ENCODE measurements at regions not wholly inside any gene's neighbourhood (a gene's known extent, or its start where the extent isn't known, plus 50 kb on each side); places are given as distances from the start of the nearest gene placed in this dataset.
A peak's percentile ranks its signal among the peaks of the same experiment; 100 is the strongest.

DNA sequence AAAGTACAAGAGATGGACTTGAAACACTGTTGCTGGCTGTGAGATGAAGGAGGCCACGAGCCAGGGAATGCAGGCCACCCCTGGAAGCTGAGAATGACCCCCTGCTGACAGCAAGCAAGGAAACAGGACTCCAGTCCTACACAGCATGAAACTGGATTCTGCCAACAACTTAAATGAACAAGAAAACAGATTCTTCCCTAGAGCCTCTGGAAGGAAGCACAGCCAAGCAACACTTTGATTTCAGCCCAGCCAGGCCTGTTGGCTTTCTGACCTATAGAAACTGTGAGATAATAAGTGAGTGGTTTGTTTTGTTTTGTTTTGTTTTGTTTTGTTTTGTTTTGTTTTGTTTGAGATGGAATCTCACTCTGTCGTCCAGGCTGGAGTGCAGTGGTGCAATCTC is 105.3 kb upstream of the CACNA1A start:
- FAIRE-seq (no peak), DNase-seq (ENCODE audit: insufficient read length, low spot score) (no peak)

DNA sequence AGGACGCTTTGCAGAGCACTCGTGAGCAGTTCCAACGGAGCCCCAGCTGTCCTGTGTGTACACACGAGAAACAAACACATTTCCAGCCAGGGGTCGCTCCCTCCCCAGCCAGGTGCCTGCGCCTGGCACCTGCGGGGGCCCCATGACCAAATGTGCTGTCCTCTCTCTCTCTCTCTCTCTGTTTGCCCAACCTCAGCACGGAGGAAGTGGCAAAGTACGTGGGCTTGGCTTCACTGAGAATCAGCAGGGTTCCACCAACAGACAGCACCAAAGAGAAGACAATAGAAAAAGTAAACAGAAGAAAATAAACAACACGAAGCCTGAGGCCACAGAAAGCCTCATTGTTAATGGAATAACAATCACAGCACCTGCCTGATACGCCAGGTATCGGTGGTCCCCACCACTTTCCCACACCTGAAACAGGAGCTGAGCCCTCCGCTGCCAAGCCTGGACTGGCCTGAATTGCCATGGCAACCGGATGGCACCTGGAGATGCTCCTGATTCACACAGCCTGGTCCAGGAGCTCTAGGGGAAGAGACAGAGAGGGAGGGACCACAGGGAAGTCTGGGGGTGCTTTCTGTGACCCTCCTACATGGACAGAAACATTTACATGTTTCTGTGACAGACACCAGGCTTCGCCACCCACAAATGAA is 103.9 kb upstream of the CACNA1A start:
- FAIRE-seq (no peak), DNase-seq (ENCODE audit: insufficient read length, low spot score) (no peak)

DNA sequence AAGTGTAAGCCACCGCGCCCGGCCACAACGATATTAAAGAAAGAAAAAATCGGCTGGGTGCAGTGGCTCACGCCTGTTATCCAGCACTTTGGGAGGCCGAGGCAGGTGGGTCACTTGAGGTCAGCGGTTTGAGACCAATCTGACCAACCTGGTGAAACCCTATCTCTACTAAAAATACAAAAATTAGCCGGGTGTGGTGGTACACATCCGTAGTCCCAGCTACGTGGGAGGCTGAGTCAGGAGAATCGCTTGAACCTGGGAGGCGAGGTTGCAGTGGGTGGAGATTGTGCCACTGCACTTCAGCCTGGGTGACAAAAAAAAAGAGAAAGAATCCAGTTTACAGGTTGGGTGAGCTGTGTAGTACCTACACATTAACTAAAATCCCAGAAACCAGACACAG is 99.9 kb upstream of the CACNA1A start:
- DNase-seq (ENCODE audit: insufficient read length, low spot score) (no peak), FAIRE-seq (no peak)

DNA sequence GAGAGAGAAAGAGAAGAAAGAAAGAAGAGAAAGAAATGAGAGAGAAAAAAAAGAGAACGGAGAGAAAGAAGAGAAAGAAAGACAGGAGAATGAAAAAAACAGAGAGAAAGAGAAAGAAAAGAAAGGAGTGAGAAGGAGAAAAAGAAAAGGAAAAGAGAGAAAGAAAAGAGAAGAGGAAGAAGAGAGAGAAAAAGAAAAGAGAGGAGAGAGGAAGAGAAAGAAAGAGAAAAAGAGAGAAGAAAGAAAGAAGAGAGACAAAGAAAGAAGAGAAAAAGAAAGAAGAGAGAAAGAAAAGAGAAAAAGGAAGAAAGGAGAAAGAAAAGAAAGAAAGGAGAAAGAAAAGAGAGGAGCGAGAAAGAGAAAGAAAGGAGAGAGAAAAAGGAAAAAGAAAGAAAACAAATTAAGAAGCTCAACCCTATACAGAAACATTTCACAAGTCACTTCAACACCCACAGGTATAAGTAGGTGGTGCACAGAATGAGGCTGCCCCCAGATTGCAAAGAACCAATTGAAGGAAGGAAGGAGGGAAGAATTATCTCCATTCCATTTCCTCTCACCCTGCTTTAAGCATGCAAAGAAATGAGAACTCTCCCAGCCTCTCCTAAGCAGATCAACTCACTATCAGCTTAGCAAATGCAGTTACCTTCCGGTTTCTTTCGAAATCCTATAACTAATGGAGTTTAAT is 98.8 kb upstream of the CACNA1A start:
- FAIRE-seq (no peak), DNase-seq (ENCODE audit: insufficient read length, low spot score) (no peak)

DNA sequence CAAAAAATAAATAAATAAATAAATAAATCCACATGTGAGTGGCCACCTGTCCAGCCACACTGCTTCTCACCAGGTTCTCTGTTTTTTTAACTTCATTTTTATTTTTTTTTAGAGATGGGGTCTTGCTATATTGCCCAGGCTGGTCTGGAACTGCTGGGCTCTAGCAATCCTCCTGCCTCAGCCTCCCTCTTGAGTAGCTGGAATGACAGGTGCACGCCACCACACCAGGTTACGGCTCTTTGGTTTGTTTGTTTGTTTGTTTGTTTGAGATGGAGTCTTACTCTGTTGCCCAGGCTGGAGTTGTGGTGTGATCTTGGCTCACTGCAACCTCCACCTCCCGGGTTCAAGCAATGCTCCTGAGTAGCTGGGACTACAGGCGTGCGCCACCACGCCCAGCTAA is 94.5 kb upstream of the CACNA1A start:
- no peak for FAIRE-seq
- no peak for DNase-seq (ENCODE audit: insufficient read length, low spot score)

DNA sequence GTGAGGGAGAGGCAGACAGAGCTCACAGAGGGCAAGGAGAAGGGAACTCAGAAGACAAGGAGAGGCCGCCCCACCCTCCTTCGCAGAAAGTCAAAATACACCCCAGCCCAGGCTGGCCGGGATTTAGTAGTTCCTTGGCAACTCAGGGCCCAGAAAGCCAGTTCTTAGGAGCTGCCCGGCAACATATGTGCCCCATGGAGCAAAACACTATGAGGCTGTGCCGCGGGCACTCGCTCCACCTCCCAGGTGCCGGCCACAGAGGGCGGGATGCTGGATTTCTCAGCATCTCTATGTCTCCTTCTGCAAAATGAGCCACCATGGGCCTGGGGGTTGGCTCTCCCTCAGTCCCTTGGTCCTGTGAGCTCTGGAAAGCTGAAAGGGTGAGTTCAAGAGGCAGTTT is 93.8 kb upstream of the CACNA1A start:
- FAIRE-seq (no peak), DNase-seq (ENCODE audit: insufficient read length, low spot score) (no peak)

DNA sequence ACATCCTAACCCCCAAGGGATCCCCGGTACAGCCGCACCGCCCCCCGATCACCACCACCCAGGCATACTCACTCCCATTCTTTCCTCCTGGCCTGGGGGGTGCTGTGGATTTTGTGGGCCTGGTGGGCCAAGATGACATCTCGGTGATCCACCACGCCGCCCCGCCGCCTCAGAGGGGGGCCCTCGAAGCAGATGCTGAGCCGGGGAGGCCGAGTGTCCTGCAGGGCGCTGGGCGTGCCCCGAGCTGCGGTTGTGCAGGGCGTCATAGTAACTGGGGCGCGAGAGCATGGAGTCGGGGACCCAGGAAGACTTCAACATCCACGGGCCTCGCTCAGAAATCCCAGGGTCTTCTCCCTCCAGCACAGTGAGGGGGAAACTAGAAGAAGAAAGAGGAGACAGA is 93.4 kb upstream of the CACNA1A start:
- no peak for FAIRE-seq
- no peak for DNase-seq (ENCODE audit: insufficient read length, low spot score)

DNA sequence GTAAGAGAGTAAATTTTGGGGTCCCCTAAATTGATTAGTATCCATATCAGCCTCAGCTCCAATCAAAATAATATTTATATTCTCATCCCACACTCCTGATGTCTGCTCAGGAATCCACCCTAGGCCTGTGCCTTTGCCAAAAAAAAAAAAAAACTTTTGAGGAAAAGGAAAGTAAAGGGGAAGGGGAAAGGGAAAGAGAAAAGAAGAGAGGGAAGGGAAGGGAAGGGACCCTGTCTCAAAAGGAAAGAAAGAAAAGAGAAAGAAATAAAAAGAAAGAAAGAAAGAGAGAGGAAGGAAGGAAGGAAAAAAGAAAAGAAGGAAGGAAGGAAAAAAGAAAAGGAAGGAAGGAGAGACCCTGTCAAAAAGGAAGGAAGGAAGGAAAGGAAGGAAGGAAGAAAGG is 91.8 kb upstream of the CACNA1A start:
- DNase-seq (ENCODE audit: insufficient read length, low spot score), result no peak
- FAIRE-seq, result peak; percentile 35

DNA sequence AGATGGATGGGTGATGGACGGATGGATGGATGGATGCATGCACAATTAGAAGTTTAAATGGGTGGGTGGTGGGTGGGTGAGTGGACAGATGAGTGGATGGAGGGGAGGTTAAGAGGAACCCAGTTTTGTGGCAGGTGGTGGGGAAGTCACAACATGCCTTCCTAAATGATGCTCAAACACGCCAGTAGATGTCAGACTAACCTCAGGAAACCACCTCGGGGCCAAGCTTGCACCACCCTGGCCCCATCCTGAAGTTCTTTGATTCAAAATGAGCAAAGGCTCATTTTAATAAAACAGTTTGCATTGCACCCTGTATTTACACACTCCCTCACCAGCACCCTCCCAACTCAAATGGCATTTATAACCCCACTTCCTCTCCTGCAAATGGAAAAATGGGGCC is 91.4 kb upstream of the CACNA1A start:
- FAIRE-seq (peak; percentile 93), DNase-seq (ENCODE audit: insufficient read length, low spot score) (peak; percentile 82)

DNA sequence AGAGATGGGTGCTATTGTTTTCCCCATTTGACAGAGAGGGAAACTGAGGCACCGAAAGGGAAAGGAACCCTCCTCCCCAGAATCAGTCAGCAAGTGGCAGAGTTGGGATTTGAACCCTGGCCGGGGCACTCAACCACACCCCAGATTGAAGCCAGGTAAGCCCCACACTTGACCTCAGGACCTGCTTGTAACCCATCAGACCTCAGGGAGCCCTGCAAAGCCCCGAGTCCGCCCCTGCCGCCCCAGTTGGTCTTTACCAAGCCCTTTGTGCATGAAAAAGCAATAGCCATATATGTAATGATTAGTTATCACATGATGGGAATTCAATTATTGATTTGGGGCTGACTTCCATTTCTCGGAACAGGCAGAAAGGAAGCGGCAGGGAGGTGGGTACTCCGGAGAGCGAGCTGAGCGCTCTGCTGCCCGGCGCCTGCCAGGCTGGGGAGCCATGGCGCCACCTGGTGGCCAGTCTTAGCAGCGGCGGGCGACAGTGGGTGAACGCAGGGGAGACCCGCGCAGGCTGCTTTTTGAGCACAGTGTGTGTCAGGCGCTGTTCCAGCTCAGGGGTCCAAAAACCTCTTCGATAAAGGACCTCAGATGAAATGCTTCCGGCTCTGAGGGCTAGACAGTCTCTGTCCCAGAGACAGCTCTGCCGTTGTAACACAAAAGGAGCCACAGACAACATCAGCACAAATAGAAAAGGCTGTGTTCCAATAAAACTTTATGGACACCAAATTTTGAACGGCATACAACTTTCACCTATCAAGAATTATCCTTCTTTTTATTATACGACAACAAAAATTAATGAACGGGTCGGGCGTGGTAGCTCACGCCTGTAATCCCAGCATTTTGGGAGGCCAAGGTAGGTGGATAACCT is 82.9 kb upstream of the CACNA1A start:
- DNase-seq (ENCODE audit: insufficient read length, low spot score), result peak; percentile 62
- peak; percentile 79 for FAIRE-seq

DNA sequence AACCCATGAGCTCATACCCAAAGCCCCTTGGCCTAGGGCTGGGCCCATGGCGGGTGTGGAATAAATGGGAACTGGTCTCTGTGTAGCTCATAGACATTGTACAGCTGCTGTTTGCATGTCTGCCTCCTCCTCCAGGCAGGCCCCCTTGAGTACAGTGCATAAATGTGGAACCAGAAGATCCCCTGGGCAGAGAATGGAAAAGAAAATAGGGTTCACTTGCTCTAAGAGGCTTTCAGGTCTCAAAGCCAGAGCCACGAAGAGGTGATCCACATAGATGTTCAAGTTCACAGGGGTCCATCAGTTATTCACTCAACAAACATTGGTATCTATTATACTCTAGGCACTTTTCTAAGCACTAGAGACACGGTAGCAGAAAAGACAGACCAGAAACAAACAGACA is 79.2 kb upstream of the CACNA1A start:
- no peak for FAIRE-seq

DNA sequence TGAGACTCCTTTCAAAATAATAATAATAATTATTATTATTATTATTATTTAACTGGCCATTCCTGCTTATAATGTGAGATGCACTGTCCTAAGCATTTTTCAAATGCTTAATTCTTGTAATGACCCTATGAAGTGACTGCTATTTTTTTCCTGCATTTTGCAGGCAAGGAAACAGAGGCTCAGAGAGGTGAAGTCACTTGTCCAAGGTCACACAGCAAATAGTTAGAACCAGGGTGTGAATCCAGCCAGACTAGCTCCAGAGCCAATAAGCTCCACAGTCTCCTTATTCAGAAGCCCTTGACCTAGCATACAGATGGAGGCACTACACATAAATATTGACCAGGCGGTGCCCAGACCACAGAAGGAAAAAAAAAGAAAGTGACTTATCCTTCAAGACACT is 77.5 kb upstream of the CACNA1A start:
- no peak for FAIRE-seq

More for the DNA sequence above, 79.2 kb upstream of the CACNA1A start:
- DNase-seq (ENCODE audit: insufficient read length, low spot score), result no peak

DNA sequence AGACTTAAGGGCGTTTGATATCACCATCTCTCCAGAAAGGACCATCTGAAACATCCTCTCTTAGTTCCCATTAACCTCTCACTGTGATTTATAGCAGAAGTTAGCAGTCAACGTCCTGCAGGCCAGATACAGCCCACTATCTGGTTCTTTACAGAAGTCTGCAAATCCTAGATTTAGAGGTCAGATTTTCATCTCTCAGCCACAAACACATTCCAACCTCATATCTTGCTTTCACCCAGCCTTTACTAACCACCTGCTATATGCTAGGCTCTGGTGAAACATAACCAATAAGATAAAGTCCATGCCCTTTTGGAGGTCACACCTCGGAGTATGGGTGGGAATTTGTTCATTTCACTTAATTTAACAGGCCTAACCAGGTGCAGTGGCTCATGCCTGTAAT is 76.8 kb upstream of the CACNA1A start:
- DNase-seq (ENCODE audit: insufficient read length, low spot score) (no peak), FAIRE-seq (no peak)

More for the DNA sequence above, 77.5 kb upstream of the CACNA1A start:
- DNase-seq (ENCODE audit: insufficient read length, low spot score), result no peak

DNA sequence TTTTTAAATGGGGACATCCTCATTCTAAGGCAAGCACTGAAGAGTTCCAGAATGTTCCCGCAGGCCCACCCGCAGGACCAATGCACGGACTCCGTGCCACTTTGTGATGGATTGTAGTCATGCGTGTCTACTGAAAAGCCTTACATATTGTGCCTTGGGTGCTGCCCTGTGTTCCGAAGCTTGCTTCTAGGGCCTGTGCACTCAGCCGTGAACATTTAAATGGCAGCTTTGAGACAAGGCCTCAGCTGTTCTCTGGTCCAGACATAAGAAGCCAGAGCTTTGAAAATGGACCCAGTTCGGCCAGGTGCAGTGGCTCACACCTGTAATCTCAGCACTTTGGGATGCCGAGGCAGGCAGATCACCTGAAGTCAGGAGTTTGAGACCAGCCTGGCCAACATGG is 75.3 kb upstream of the CACNA1A start:
- no peak for FAIRE-seq
- no peak for DNase-seq (ENCODE audit: insufficient read length, low spot score)

DNA sequence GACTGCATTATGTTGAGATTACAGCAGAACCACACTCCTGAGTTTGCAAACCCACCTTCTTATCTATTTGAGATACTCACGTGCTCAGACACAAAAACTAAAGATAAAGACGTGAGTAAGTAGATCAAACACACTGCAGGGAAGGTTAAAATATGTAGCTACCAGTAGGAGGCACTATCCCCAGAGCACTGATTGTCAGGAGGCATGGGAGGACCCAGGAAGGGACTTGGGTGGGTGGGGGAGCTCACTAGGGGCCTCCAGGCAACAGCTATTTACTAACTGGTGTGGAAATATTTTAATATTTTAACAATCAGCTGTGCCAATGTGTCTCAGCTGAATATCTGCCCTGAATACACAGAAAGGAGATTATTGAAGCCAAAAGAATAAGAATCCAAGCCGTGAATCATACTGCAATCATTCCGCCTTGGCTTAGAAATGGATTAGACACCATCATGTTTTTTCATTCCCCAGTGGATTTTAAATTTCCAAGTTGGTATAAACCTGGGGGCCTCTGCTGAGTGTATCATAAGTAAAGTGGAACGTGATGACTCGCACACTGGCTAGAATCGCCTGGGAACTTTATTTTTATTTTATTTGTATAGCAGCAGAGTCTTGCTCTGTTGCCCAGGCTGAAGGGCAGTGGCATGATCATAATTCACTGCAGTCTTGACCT is 73.2 kb upstream of the CACNA1A start:
- no peak for FAIRE-seq
- no peak for DNase-seq (ENCODE audit: insufficient read length, low spot score)

DNA sequence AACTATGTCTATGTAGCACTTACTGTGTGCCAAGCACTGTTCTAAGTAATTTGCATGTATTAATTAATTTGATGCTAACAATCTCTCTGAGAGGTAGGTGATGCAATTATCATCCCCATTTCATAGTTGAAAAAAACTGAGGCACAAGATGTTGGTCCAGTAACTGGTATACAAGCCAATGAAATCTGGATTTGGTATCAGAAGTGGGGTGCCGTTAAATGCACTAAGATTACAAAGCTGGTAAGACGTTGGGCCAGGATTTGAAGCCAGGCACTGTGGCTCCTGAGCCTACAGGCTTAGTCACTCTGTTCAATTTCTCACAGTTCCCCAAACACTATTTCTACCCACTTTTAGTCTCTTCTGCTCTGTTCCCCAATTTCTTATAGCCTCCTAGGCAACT is 70.4 kb upstream of the CACNA1A start:
- no peak for FAIRE-seq

DNA sequence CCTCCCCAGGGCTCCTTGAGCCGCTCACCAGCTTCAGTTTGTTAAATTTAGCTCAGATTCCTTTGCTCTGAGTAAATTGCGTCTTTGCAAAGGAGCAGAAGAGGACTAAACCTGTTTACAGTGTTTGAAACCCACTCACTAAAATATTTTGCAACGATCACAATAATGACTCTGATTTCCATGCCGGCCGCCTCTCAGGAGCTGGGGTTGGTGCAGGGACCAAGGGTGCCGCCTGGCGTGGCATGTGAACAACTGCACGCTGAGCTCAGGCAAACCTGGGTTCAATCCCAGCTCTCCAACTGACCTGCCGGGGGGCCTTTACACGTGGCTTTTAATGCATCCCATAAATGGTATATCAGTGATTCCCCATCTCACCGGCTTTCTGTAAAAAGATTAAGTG is 68.7 kb upstream of the CACNA1A start:
- DNase-seq (ENCODE audit: insufficient read length, low spot score) (no peak), FAIRE-seq (no peak)

More for the DNA sequence above, 70.4 kb upstream of the CACNA1A start:
- no peak for DNase-seq (ENCODE audit: insufficient read length, low spot score)

DNA sequence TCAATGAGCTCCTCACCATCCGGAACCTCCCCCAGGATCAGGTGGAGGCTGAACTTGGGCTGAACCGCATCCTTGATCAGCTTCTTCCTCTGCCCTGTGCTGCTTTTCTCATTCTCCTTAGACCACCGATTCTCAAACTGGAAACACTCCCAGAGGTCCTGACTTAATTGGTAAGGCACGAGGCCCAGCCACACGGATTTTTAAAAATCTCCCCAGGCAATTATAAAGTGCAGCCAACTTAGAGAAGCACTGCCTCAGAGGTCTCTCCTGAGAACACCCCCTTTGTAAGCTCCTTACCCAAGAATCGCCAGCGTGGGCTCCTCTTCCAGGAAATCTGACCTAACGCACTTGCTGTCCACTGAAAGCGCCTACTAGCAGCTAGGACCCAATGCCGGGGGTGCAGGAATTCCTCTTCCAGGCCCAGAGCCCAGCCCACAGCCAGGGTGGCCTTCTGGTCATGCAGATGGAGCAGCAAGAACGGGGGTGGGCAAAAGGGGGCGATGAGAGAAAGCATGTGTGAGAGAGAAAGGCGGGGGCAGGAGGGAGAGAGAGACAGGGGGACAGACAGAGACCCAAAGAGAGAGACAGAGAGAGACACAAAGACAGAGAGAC is 66.9 kb upstream of the CACNA1A start:
- no peak for DNase-seq (ENCODE audit: insufficient read length, low spot score)
- no peak for FAIRE-seq

DNA sequence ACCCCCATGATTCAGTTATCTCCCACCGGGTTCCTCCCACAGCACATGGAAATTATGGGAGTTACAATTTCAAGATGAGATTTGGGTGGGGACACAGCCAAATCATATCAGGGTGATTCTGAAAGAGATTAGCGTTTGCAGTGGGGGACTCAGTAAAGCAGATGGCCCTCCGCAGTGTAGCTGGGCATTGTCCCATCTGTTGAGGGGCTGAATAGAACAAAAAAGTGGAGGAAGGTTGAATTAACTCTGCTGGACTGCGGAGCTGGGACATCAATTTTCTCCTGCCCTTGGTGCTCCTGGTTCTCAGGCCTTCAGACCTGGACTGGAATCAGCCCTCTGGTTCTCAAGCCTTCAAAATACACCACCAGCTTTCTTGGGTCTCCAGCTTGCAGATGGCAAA is 55.2 kb upstream of the CACNA1A start:
- no peak for DNase-seq (ENCODE audit: insufficient read length, low spot score)
- FAIRE-seq, result no peak

DNA sequence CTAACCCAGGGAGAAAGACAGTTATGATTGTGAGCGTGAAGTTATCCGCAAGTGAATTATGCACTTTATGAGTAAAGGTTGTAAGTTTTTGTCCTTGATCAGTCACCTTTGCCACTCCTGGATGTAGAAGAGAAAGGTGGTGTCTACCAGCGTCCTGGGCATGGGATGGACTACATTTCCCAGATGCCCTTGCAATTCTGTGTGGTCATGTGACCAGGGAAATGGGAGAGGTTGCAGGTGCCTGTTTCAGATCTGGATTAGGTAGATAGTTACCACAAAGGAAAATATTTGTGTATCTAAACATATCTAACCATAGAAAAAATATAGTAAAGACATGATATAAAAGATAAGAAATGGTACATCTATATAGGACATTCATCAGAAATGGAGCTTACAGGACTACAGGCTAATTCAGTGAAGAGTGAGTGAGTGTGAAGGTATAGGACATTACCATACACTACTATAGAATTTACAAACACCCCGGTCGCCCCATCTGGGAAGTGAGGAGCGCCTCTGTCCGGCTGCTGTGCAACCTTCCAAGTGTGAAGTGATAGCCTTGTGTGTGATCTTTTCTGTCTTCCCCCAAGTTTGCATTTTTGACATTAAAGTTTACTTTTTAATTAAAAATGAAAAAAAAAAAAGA is 51.6 kb upstream of the CACNA1A start:
- FAIRE-seq, result no peak
- no peak for DNase-seq (ENCODE audit: insufficient read length, low spot score)
